GM12864 (cell line): ENCODE measurements at regions not wholly inside any gene's neighbourhood (a gene's known extent, or its start where the extent isn't known, plus 50 kb on each side); places are given as distances from the start of the nearest gene placed in this dataset.

ENCODE experiments used
- DNase-seq: peaks from one replicate; pipeline ENCODE4 v3.0.0-alpha.2; 2011; ENCODE audit warnings: low read depth
- H3K4me3 ChIP-seq: 2 replicates; pipeline ENCODE4 v1.5.1; 2011; ENCODE audit warnings: mild to moderate bottlenecking, low read depth, low read length, control low read depth
- CTCF ChIP-seq: IDR thresholded peaks from 2 replicates; pipeline ENCODE4 v1.5.1; 2011; ENCODE audit warnings: low read depth, mild to moderate bottlenecking, moderate library complexity, low read length, control low read depth, inconsistent platforms; ENCODE audit errors: missing control alignments

GRCh38 chr5:120396186-120396585 lies 67.9 kb upstream of the PRR16 start:
- no peak for DNase-seq
- TF ChIP-seq CTCF: no peak
- H3K4me3 ChIP-seq: no peak overlapping the region

- TF ChIP-seq CTCF: no peak
- H3K4me3 ChIP-seq: no peak overlapping the region
- no peak for DNase-seq
These were observed 63.7 kb upstream of the PRR16 start for GRCh38 chr5:120400356-120400755.

GRCh38 chr5:120402606-120403005 lies 61.5 kb upstream of the PRR16 start:
- H3K4me3 ChIP-seq: no peak overlapping the region
- DNase-seq: no peak
- TF ChIP-seq CTCF: no peak

GRCh38 chr5:120405286-120405864 lies 58.7 kb upstream of the PRR16 start:
- no peak for DNase-seq
- no peak overlapping the region for H3K4me3 ChIP-seq

GRCh38 chr5:120405923-120406322 lies 58.2 kb upstream of the PRR16 start:
- H3K4me3 ChIP-seq: no peak overlapping the region
- DNase-seq: no peak
- TF ChIP-seq CTCF: no peak

More at GRCh38 chr5:120405286-120405864, 58.7 kb upstream of the PRR16 start:
- TF ChIP-seq CTCF: no peak

GRCh38 chr5:120413686-120414085 lies 50.4 kb upstream of the PRR16 start:
- DNase-seq: no peak

More at GRCh38 chr5:120413686-120414085, 50.4 kb upstream of the PRR16 start:
- TF ChIP-seq CTCF: no peak
- no peak overlapping the region for H3K4me3 ChIP-seq
